ENCODE measurements at regions not wholly inside any gene's neighbourhood (a gene's known extent, or its start where the extent isn't known, plus 50 kb on each side); places are given as distances from the start of the nearest gene placed in this dataset.

GRCh38 chr19:30631033-30631370 is 258.8 kb downstream of the ZNF536 start:
- intact Hi-C loops (cut with DNase I): no loop called here
- TF ChIP-seq, protein P1, sequence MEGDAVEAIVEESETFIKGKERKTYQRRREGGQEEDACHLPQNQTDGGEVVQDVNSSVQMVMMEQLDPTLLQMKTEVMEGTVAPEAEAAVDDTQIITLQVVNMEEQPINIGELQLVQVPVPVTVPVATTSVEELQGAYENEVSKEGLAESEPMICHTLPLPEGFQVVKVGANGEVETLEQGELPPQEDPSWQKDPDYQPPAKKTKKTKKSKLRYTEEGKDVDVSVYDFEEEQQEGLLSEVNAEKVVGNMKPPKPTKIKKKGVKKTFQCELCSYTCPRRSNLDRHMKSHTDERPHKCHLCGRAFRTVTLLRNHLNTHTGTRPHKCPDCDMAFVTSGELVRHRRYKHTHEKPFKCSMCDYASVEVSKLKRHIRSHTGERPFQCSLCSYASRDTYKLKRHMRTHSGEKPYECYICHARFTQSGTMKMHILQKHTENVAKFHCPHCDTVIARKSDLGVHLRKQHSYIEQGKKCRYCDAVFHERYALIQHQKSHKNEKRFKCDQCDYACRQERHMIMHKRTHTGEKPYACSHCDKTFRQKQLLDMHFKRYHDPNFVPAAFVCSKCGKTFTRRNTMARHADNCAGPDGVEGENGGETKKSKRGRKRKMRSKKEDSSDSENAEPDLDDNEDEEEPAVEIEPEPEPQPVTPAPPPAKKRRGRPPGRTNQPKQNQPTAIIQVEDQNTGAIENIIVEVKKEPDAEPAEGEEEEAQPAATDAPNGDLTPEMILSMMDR (IDR thresholded peaks at IDR 0.05): no peak
- Histone ChIP-seq H3K27me3 (no peaks in the 10 kb centered on the region), H3K36me3 (no peaks in the 10 kb centered on the region), H3K4me1 (no peaks in the 10 kb centered on the region), H3K9me3 (no peaks in the 10 kb centered on the region), H3K27ac (no peak overlapping the region), H3K4me3 (no peak overlapping the region)
- DNase-seq: no peak
- no peak for ATAC-seq

- H3K9me3 ChIP-seq: no peaks in the 10 kb centered on the region
- no peaks in the 10 kb centered on the region for H3K4me1 ChIP-seq
- no peak overlapping the region for H3K4me3 ChIP-seq
- H3K36me3 ChIP-seq: no peaks in the 10 kb centered on the region
- no peaks in the 10 kb centered on the region for H3K27me3 ChIP-seq
- H3K27ac ChIP-seq: no peak overlapping the region
- no peak for ATAC-seq
- intact Hi-C loops (cut with DNase I): no loop called here
- DNase-seq: no peak
- TF ChIP-seq, protein P1 (IDR thresholded peaks at IDR 0.05): no peak
Observed at GRCh38 chr19:30630289-30631032, 258.3 kb downstream of the ZNF536 start.

DNA sequence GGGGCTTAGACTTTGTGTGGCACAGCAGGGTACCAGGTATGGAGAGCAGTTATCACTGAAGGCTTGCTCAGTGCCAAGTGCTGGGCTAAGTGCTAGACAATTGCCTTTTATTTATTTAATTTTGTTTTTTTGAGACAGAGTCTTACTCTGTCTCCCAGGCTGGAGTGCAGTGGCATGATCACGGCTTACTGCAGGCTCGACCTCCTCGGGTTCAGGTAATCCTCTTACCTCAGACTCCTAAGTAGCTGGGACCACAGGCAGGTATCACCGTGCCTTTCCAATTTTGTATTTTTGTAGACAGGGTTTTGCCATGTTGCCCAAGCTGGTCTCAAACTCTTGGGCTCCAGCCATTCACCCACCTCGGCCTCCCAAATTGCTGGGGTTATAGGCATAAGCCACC is 256.9 kb downstream of the ZNF536 start:
- Histone ChIP-seq H3K27ac (no peak overlapping the region), H3K4me1 (no peaks in the 10 kb centered on the region), H3K4me3 (no peak overlapping the region), H3K9me3 (no peaks in the 10 kb centered on the region), H3K27me3 (no peaks in the 10 kb centered on the region), H3K36me3 (no peaks in the 10 kb centered on the region)
- TF ChIP-seq, protein P1 (IDR thresholded peaks at IDR 0.05): no peak
- DNase-seq: no peak
- no peak for ATAC-seq
- intact Hi-C loops (cut with DNase I): no loop called here

DNA sequence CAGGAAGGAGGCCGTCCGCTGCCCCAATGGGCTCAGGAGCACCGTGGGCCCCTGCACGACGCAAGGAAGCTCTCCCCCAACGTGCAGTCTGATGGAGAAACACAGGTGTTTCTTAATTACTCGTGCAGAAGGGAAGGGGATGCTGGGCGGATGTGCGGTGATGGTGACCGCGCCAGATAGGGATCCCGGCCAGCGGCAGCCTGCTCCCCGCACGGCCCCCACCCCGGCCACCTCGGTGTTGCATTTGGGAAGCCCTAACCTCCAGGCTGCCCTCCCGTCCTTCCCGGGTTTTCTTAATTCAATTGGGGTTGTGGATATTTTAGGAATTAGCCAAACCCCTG is 254.4 kb downstream of the ZNF536 start:
- no peak for DNase-seq

DNA sequence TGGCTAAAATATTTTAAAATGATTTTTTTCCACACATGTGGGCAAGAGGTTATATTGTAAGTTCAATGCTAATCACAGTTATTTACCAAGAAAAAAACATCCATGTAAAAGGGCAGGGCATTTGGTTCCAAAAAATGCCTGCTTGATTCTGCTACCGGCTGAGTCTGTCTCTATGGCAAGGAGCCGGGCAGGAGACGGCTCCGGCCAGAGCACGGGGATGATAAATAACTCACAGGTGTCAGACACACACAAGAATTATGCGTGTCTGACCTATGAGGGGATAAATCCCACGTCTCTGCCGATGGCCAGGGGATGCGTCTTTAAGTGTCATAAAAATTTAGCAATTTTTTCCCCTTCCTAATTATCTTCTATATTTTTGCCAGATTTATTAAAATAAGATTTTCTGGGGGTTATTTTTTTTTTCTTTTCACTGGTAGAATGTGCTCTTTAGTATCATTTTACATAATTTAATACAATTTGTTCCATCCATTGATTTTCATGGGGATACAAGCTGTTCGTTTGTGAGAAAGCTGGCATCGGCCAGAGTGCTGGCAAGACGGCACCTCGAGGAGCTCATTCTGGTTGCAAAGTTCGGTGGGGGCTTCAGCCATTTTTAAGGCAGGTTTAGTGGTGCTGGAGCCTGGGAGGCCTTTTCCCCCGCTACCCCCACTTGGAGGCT is 253.9 kb downstream of the ZNF536 start:
- no peaks in the 10 kb centered on the region for H3K4me1 ChIP-seq
- intact Hi-C loops (cut with DNase I): no loop called here
- H3K9me3 ChIP-seq: no peaks in the 10 kb centered on the region
- no peaks in the 10 kb centered on the region for H3K36me3 ChIP-seq
- ATAC-seq: no peak
- TF ChIP-seq, protein P1 (IDR thresholded peaks at IDR 0.05): no peak
- no peak overlapping the region for H3K4me3 ChIP-seq
- peaks cover 4% of the 10 kb centered on the region for H3K27me3 ChIP-seq
- no peak for DNase-seq
- no peak overlapping the region for H3K27ac ChIP-seq

More for the DNA sequence above, 254.4 kb downstream of the ZNF536 start:
- Histone ChIP-seq H3K27ac (no peak overlapping the region), H3K4me3 (no peak overlapping the region), H3K36me3 (no peaks in the 10 kb centered on the region), H3K27me3 (peaks cover 4% of the 10 kb centered on the region), H3K9me3 (no peaks in the 10 kb centered on the region), H3K4me1 (no peaks in the 10 kb centered on the region)
- TF ChIP-seq, protein P1 (IDR thresholded peaks at IDR 0.05): no peak
- intact Hi-C loops (cut with DNase I): no loop called here
- ATAC-seq: no peak
